Posterior cingulate gyrus (tissue), 11 donors: ENCODE measurements at regions not wholly inside any gene's neighbourhood (a gene's known extent, or its start where the extent isn't known, plus 50 kb on each side); places are given as distances from the start of the nearest gene placed in this dataset.
"Not testable (repeated sequence)": the region's sequence is repeated elsewhere in the genome, so short reads cannot be mapped to it uniquely, and the experiment has no call there.

Experiments
- DNase-seq, 10 donors: peaks; one replicate each; pipeline versions ENCODE4 v3.0.0 to v3.0.0-alpha.2; 2020 to 2021; ENCODE audit warnings: mixed read lengths in 3 of 10
- intact Hi-C: fragments of 100-400 bp; cut with DNase I; formaldehyde crosslinking; loops from one replicate; pipeline ENCODE4 v1.15.1; 2023

DNA sequence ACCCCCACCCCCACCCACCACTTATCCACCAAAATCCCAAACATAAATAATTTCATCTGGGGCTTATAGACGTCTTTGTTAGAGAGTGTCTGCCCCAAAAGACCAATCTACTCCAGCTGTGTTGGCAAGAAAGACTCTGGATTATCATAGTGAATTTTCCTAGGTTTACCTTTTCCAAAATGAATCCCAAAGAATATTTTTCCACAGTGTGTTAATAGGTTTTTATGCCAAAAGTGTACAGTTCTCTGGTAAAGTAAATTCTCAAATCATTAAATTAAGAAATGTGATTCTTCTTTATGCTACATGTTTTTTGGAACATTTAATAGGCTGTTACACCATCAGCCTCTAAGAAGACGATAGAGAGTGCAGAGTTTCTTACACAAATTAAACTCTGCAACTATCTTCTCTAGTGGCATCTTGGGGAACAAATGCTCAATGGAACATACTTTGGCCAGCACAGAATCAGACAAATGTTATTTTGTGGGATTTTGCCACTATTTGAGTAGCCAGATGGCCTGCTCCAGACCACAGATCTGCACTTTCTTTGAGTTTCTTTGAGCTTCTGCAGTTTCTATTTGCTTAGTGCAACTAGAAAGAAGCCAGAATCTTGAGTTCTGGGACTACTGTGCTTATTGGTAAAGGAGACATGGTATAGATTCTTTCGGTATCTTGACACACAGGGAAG lies 206.0 kb downstream of the KIT start:
- intact Hi-C loops: no loop called here

DNA sequence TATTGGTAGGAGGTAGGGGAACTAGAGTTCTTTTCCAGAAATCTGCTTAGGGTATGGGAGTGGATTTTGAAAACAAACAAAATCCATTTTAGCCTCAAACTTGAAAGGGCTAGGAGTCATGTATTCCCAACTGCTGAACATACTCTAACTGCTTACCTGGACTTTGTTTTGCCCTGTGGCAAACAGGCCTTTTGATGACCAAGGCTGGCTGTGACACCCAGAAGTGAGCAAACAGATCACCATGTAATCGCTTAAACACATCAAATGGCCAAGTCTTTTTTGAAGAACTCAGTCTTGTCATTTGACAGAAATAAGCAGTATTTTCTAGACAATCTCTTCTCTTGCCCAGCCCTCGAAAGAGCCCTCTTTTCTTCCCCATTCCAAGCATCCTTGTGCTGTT lies 203.4 kb downstream of the KIT start:
- intact Hi-C loops: no loop called here

More for the DNA sequence above, 206.0 kb downstream of the KIT start:
- DNase-seq: no peak

DNA sequence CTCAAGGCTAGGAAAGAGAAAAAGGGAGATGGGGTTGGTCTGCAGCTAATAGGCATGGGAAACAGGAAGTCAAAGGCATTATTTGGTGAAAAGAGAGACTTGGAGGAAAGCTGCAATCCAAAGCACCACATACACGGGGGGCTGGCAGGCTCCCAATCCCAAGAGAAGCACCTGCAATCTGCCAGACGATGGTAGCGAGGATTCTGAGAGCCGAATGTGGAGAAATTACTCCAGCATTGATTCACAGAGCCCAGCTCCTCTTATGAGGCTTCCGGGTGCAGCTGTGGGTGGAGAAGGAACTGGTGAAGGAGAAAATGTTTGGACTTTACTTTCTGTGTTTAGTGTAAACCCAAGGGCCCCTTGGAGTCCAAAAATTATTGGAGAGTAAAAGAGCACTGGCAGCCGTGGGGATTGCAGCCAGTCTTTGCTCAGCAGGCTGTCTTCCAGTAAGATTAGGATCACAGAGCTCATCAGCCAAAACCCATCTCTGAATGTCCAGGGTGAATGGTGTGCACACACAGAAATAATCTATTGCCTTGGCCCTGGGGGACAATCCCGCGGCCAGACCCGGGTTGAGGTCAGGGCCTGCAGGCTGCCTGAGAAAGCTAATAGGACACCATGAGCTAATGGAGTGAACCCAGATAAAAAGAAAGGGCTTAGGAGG lies 197.6 kb downstream of the KIT start:
- DNase-seq: no peak
- intact Hi-C loops: no loop called here

More for the DNA sequence above, 203.4 kb downstream of the KIT start:
- no peak for DNase-seq

DNA sequence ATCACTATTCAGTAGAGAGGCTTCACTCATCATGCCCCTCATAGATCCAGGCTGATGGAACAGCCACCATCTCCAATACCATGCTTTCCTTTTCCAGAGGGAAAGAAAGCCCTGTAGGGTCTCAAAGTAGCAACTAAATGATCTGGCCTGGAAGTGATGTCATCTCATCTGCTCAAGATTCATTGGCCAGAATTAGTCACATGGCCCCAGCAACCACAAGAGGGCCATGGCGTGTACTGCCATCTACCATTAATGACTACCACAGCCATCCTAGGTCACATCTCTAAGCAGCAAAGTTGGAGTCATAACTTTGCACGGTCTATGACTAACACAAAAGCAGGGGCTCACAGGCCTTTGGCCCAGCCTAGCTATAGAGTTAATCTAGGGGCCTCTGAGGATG lies 194.8 kb downstream of the KIT start:
- intact Hi-C loops: no loop called here
- no peak for DNase-seq

DNA sequence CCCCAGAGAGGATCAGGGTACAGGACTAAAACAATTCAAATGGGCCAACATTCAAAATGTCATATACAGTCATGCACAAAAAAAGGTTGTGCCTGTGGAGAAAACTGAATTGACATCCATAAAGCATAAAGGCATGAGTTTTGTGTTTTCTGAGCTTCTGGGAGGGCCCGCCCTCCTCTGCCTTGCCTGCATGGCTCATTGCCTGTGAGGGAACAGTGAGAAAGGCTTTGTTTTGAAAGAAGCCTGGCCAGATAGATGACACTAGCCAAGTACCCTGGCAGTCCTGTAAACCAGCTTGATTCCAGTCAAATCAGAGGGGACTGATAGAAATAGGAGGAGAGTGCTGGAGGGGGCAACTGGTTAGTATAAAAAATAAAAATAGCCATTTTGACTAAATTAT lies 194.3 kb downstream of the KIT start:
- intact Hi-C loops: no loop called here
- DNase-seq: peak in 3 of 10 donors; percentile 15 to 48 (median 37)

DNA sequence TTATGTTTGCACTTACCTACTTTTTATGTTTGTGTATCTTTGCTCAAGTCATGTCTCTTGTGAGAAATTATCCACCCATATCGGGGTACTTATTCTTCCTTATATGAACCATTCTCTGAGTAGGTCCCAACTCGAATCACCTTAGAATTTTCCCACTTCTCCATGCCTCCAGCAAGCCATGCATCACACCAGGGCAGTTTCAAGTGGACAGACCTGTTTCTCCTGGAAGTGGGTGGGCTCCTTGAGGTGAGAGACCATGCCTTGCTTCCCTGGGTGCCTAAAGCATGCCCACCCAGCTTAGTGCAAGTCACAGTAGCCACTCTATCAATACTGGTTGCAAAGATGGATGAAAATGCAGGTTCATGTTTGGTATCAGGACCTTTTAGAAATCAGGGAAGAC lies 187.2 kb downstream of the KIT start:
- intact Hi-C loops: no loop called here

DNA sequence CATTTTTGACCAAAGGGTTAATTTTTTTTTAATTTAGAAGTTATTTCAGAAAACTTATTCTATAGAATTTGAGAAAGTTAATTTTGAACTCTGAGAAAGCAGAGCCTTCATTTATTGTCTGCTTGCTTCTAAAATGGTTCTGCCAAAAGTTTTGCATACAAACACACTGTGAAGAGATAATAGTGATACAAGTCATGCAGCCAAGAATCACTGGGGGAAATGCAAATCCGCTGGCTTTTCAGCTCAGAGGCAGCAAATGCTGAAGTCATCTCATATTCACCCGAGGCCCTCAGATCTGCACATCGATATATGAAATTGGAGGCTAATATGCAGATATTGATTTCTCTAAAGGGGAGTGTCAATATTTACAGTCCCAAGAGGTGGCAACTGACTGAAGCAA lies 186.2 kb downstream of the KIT start:
- intact Hi-C loops: no loop called here
- DNase-seq: no peak

More for the DNA sequence above, 187.2 kb downstream of the KIT start:
- DNase-seq: no peak

DNA sequence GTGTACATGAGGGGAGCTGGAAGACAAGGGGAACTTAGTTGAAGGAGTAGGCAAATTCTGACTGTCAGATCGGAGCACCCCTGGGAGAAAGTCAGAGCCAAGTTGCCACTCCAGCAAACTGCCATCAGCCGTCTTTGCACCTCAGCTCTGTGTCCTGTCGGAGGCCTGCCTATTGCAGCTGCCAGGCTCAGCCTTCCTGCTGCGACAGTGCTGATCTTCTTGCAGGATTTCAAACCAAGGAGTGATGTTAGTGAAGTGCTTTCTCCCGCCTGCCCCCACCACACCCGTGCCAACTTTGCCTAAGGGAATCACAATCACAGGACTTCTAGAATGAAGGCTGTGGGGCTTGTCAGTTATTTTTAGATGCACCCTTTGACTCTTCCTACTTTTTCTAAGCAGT lies 185.3 kb downstream of the KIT start:
- DNase-seq: no peak
- intact Hi-C loops: no loop called here

DNA sequence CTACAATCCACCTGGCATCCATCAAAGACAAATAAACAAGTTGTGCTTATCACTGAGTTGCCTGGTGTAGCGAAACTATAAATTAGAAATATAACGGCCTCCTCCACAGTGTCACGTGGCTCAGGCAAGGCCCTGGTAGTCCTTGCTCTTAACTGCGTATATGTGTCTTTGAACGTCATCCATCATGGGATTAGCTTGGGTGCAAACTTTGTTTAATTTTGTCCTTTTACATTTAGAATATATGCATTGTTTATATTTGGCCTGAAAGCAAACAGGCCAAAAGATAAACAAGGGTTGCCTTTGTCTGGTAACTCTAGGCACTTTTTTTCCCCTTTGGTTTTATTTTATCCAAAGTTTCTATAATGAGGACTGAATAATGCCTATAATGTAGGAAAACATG lies 184.9 kb downstream of the KIT start:
- no peak for DNase-seq
- intact Hi-C loops: no loop called here

DNA sequence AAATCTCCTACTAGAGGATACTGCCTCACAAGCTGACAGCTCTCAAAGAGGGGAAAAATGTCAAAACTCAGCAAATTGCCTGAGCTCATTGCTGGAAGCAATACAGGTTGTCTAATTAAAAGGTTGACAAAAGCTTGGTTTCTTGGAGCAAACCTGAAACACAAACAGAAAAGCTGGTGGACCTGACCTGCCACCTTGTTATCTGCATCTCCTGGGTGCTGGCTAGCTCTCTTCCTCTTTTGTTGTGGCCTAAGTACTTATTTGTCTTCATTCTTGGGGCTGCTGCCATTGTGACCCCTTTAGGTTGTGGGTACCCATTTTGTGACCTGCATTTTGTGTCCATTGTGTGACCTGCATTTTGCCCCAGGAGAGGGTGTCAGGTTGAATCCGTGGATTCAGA lies 184.5 kb downstream of the KIT start:
- intact Hi-C loops: no loop called here
- no peak for DNase-seq

DNA sequence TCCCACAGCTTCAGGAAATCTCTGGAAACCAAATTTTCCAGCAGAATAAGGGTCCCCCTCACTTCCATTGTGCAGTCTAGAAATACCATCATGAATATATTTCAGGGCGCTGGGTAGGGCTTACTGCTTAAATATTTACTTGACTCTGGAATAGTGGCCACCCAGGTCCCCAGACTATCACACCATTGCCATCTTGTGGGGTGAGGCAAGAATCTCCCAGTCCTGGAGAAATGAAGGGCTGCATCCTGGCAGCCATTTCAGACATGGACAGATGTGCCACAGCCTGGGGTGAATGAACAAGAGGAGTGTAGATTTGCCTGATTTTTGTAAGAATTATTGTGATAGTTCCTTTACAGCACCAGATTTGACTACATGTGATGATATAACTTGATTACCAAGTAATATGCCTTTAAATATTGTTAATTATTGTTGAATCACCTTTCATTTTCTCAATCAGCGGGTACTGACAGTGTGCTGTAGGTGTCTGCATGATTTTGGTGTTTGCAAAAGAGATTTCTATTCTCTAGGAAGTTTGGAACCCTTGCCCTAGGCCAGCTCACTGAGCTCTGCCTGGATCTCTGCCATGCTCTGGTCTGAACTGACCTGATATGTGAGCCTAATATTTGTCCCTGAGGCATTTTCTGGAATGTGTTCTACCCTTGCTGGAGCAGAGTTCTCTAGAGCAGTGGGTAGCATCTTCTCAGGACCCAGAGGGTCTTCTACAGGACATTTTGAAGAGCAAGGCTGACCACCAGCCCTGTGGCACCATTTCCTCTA lies 183.4 kb downstream of the KIT start:
- DNase-seq: peak in 5 of 10 donors; percentile 24 to 85 (median 41)
- intact Hi-C loops: no loop called here

DNA sequence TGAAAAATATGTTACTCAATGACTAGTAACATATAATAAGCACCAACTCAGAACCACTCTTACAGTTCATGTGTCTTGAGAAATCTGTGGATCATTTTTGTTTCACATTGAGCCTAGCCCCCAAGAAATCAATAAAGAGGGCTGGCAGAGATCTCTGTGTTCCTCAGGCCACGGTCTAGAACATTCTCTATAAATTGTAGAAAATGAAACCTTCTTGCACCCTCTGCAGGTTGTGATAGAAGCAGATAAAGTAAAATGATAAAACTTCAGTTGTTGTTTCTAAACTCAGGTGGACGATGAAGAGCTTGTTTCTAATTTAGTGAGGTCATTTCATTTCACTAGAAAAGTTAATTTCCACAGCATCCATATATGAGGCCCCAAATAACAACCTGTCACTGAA lies 182.7 kb downstream of the KIT start:
- intact Hi-C loops: no loop called here
- DNase-seq: no peak

DNA sequence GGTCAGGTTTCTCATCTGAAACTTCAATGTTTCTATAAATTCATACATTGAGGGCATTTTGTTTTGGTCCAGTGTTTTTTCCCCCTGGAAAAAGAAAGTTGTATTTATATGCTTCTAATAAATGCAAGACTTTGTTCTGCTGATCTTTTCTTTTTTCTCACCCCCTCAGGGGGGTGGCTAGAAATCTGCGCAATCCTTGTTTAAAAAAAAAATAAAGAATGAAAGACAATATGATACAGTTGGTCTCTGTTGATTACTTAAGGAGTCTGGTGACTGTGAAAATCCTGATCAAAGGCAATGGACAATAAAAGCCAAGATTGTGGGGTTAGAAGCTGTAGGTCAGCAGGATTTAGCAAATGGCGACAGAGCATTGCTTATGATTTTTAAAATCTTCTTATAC lies 180.5 kb downstream of the KIT start:
- intact Hi-C loops: no loop called here
- no peak for DNase-seq

DNA sequence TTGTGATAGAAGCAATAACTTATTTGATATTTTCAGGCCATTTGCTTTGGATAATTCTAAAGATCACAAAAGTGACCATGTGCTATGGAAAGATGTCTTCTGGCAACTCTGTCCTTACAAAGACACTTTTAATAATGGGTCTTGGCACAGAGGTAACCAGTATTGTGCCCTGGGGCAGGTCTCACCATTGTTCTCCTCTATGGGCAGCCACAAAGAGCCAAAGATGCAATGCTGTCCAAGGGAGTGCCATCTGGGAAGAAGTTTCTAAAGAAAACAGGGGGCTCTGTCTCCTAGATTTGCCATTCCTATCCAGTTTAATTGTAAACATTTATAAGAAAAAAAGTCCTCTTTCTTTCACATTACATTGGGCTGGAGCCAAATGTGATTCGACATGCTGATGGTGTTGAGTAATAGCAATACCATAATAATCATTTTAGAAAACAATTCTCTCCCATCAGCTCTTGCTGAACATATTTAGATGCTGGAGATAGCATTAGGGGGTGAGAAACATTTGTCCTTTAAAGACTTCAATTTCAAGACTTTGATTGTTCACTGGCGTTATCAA lies 179.9 kb downstream of the KIT start:
- intact Hi-C loops: no loop called here
- DNase-seq: no peak

DNA sequence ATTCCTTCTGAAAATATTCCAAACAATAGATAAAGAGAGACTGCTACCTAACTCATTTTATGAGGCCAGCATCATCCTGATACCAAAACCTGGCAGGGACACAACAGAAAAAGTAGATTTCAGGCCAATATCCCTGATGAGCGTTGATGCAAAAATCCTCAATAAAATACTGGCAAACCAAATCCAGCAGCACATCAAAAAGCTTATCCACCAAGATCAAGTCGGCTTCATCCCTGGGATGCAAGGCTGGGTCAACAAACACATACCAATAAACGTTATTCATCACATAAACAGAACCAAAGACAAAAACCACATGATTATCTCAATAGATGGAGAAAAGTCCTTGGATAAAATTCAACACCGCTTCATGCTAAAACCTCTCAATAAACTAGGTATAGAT lies 170.6 kb downstream of the KIT start:
- DNase-seq, intact Hi-C loops: not testable (repeated sequence)

DNA sequence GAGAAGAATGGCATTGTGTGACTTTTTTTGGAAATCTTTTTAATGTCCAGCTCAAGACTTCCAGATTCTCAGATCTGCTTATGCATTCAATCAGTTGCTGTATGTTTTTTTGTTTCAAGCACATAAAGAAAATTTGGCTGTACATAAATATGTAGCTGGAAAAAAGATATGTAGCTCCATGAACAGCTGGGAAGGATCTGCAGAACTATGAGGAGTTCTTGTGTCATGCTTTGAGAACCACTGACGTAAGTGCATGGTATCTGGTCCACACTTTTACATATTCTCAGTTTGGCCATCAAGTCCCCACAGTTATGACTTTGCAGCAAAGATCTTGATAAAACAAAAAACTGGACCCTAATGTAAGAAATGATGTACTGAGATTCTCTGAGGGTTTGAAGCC lies 165.9 kb downstream of the KIT start:
- DNase-seq: no peak
- intact Hi-C loops: no loop called here

DNA sequence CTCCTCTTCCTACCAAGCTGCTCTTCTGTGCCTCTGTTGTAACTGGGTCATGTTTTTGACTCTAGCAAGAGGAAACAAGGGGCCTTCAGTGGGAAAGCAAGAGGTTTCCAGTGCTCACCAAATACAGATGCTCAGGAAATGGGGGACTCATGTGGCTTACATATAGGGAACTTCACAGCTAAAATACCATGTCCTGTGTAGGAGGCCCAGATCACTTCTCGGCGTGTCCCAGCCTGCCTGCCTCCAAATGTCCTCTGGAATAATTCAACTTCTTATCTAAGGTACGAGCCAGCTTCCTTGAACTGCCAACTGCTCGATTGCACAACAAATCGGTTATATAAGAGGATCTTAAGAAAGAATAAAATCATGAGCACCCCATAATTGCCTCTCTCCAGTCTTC lies 161.3 kb downstream of the KIT start:
- intact Hi-C loops: no loop called here
- DNase-seq: no peak

DNA sequence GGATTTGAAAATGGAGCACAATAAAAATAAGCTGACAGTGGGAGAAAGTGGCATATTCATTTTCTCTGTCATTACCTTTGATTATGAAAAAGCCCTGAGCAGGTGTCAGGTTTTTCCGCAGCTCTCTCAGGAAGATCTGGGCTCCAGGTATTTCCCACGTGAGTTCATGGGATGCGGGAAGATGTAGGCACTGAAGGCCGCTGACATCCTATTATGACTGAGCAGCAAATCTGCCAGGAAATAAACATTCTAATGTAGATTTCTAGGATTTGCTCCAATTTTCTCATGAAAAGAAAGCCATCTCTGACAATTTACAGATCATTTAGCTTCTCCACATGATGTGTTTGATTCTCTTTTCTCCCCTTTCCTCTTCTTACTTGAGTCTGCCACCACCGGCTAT lies 160.7 kb downstream of the KIT start:
- intact Hi-C loops: no loop called here
- DNase-seq: no peak

DNA sequence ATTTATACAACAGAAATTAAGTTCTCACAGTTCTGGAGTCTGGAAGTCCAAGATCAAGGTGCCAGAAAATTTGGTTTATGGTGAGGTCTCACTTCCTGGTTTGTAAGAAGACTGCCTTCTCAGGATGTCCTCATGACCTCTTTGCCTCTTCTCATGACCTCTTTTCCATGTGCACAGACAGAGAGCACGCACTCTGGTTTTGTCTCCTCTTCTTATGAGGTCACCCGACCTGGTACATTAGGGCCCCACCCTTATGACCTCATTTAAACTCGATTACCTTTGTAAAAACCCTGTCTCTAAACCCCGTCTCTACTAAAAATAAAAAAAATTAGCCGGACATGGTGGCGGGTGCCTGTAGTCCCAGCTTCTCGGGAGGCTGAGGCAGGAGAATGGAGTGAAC lies 155.9 kb downstream of the KIT start:
- intact Hi-C loops: no loop called here
- DNase-seq: no peak

DNA sequence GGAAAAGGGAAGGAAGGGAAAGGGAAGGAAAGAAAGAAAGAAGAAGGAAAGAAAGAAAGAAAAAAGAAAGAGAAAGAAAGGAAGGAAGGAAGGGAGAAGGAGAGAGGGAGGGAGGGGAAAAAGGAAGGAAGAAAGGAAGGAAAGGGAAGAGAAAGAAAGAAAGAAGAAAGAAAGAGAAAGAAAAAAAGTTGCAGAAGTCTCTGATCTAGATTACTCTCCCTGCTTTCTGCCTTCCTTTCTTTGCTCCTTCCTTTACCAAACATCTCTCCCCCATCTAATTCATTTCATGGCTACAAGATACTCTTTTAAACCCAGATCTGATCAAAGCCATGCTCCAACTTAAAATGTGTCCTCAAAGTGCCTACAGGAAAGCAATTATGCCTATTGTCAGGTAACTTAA lies 148.6 kb downstream of the KIT start:
- no peak for DNase-seq
- intact Hi-C loops: no loop called here

DNA sequence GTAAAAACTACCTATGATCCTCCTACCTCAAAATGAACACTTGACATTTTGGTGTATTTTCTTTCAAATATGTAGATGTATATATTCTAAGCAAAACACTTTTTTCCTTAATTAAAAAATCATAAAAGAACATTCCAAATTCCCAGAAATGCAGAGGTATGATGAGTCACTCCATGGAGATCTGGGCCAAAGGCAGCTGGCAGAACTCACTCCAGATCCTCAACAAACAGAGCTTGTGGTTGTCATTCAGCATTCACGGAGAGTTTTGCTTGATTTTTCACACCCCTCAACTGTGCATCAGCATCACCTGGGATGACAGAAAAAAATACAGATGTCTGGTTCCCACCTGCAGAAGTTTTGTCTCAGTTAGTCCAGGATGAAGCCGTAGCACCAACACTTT lies 144.6 kb downstream of the KIT start:
- intact Hi-C loops: no loop called here
- DNase-seq: no peak
